Upper lobe of left lung (tissue), 6 donors: ENCODE measurements at regions not wholly inside any gene's neighbourhood (a gene's known extent, or its start where the extent isn't known, plus 50 kb on each side); places are given as distances from the start of the nearest gene placed in this dataset.

Experiments used
- ATAC-seq, 2 donors: fragments of 200-7000 bp; cut with Tn5 transposase; one replicate each; pipeline ENCODE4 v1.9.1; 2022; ENCODE audit warnings: mild to moderate bottlenecking in 2 of 2, moderate library complexity in 2 of 2; ENCODE audit not compliant: low FRiP score in 2 of 2
- DNase-seq, 2 donors: peaks; one replicate each; pipeline ENCODE4 v3.0.0-alpha.2; 2019 to 2020
- H3K27ac ChIP-seq, 4 donors: fragments of 200-600 bp; sonication (generic); one replicate each; pipeline ENCODE4 v1.5.1; 2016 to 2019
- H3K27me3 ChIP-seq, 4 donors: fragments of 200-600 bp; sonication (generic); one replicate each; pipeline ENCODE4 v1.5.1; 2017 to 2019
- H3K36me3 ChIP-seq, 4 donors: fragments of 200-600 bp; sonication (generic); one replicate each; pipeline ENCODE4 v1.5.1; 2016 to 2019
- H3K4me1 ChIP-seq, 4 donors: fragments of 200-600 bp; sonication (generic); one replicate each; pipeline ENCODE4 v1.5.1; 2018 to 2019
- H3K4me3 ChIP-seq, 4 donors: fragments of 200-600 bp; sonication (generic); one replicate each; pipeline ENCODE4 v1.5.1; 2017 to 2019; ENCODE audit warnings: mild to moderate bottlenecking in 2 of 4, moderate library complexity in 1 of 4
- H3K9me3 ChIP-seq, 4 donors: fragments of 200-600 bp; sonication (generic); one replicate each; pipeline ENCODE4 v1.5.1; 2018 to 2019
- CTCF ChIP-seq, 6 experiments: fragments of 450-650 bp in 4 of 6; fragments of 200-600 bp in 2 of 6; sonication (generic) in 2 of 6; IDR thresholded peaks; one replicate each; pipeline ENCODE4 v1.5.1; 2016 to 2019; ENCODE audit warnings: antibody characterized with exemption in 6 of 6
- EP300 ChIP-seq, 4 donors: sonication (generic); formaldehyde crosslinking; IDR thresholded peaks; one replicate each; pipeline ENCODE4 v1.5.1; 2017; ENCODE audit warnings: antibody characterized with exemption in 4 of 4, control low read depth in 2 of 4
- POLR2A ChIP-seq, 4 donors: fragments of 450-650 bp; IDR thresholded peaks; one replicate each; pipeline ENCODE4 v1.5.1; 2016 to 2017; ENCODE audit warnings: antibody characterized with exemption in 4 of 4, mild to moderate bottlenecking in 2 of 4
- POLR2AphosphoS5 ChIP-seq, 2 donors: sonication (generic); formaldehyde crosslinking; IDR thresholded peaks; one replicate each; pipeline ENCODE4 v1.5.1; 2017; ENCODE audit warnings: antibody characterized with exemption in 2 of 2
- WGBS, 2 donors: methylation state at CpG; one replicate each; pipeline ENCODE4 v1.1.5; 2017 to 2018; 5-methylcytosine and 5-hydroxymethylcytosine counted together
- donor health status: DM: no; HTN: no; CAD: no; lungs with moderate emphysema.
- donor health status: DM: no; HTN: yes; CAD: no; lungs with severe emphysema.

- Histone ChIP-seq H3K36me3 (no peaks in the 10 kb centered on the region), H3K27ac (no peak overlapping the region), H3K4me1 (no peaks in the 10 kb centered on the region), H3K4me3 (no peak overlapping the region), H3K9me3 (no peaks in the 10 kb centered on the region), H3K27me3 (no peaks in the 10 kb centered on the region)
- TF ChIP-seq CTCF (IDR thresholded peaks at IDR 0.05), result no peak
- TF ChIP-seq POLR2AphosphoS5 (IDR thresholded peaks at IDR 0.05), result no peak
- no peak for ATAC-seq
- no peak for DNase-seq
- 88 to 94% methylated on average over 1 of the region's 1 CpG for WGBS, 2 donors
Observed at GRCh38 chr5:101543780-101544179, 640.7 kb upstream of the ST8SIA4 start.

DNA sequence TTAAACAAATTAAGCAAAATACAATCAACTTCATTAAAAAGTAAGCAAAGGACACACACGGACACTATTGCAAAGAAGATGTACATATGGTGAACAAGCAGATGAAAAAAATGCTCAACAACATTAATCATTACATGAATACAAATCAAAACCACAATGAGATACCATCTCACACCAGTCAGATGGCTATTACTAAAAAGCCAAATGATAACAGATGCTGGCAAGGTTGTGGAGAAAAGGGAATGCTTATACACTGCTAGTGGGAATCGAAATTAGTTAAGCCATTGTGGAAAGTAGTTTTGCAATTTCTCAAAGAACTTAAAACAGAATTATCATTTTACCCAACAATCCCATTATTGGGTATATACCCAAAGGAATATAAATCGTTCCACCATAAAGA, 636.2 kb upstream of the ST8SIA4 start:
- WGBS, 2 donors, result 78% methylated on average over 3 of the region's 3 CpGs
- Histone ChIP-seq H3K27me3 (no peaks in the 10 kb centered on the region), H3K27ac (no peak overlapping the region), H3K4me1 (no peaks in the 10 kb centered on the region), H3K9me3 (no peaks in the 10 kb centered on the region), H3K4me3 (no peak overlapping the region), H3K36me3 (no peaks in the 10 kb centered on the region)
- no peak for ATAC-seq
- TF ChIP-seq CTCF (IDR thresholded peaks at IDR 0.05), result no peak
- TF ChIP-seq POLR2AphosphoS5 (IDR thresholded peaks at IDR 0.05), result no peak
- TF ChIP-seq POLR2A (IDR thresholded peaks at IDR 0.05), result no peak
- no peak for DNase-seq

DNA sequence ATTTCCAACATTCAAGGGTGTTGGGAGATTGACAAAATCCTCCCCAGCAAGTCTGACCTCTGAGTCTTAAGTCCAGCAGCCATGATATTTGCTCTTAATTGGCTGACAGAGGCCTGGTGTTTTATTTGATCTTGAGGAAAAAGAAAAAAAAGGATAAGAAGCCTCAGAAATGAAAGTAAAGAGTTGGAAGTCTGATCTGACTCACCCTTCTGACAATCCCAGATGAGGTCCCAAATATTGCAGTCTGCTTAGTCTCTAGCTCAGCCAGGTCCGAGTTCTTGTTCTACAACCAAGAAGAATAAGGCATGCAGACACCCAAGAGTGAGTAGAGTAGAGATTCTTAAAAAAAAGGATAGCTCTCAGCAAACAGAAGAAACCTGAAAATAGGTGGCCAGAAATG, 632.5 kb upstream of the ST8SIA4 start:
- Histone ChIP-seq H3K4me1 (no peaks in the 10 kb centered on the region), H3K4me3 (no peak overlapping the region), H3K27ac (no peak overlapping the region), H3K27me3 (no peaks in the 10 kb centered on the region), H3K9me3 (no peaks in the 10 kb centered on the region), H3K36me3 (no peaks in the 10 kb centered on the region)
- no peak for TF ChIP-seq POLR2AphosphoS5 (IDR thresholded peaks at IDR 0.05)
- TF ChIP-seq EP300 (IDR thresholded peaks at IDR 0.05), result no peak
- no peak for TF ChIP-seq CTCF (IDR thresholded peaks at IDR 0.05)
- no peak for TF ChIP-seq POLR2A (IDR thresholded peaks at IDR 0.05)
- ATAC-seq, result no peak
- no peak for DNase-seq
- WGBS, 2 donors, result 64 to 77% methylated on average over 1 of the region's 1 CpG

DNA sequence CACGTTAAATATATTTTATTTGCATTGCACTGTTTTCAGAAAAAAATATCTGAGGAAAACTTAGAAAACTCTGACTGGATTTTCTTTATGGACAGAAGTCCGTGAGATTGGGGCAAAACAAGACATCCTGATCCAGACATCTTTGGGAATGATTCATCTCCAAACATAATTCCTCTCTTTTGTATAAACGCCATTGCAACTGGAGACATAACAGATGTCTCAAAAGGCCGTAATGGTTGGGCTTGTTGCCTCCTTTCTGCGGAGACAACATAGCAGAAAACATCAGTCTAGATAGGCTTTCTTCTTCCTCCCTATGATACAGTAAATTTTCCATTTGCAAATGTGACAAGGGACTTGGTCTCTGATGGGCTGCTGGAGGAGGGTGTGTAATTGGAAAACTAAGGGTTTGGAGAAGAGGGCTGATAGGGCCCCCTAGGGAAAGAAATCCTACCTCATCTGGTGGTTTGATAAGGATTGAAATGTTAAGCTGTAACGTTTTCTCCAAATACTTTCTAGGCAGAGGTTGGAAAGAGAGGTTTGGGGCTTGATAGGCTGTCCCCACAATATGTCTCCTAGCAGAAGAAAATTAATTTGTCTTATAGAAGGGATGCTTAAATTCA, 631.5 kb upstream of the ST8SIA4 start:
- TF ChIP-seq CTCF (IDR thresholded peaks at IDR 0.05) (no peak), POLR2A (IDR thresholded peaks at IDR 0.05) (no peak)
- ATAC-seq (no peak), DNase-seq (no peak)
- no peak overlapping the region for H3K4me3 ChIP-seq
- WGBS, 2 donors, result 74 to 77% methylated on average over 6 of the region's 6 CpGs
- no peaks in the 10 kb centered on the region for H3K36me3 ChIP-seq
- H3K9me3 ChIP-seq, result no peaks in the 10 kb centered on the region
- no peaks in the 10 kb centered on the region for H3K27me3 ChIP-seq
- no peak overlapping the region for H3K27ac ChIP-seq
- no peaks in the 10 kb centered on the region for H3K4me1 ChIP-seq

DNA sequence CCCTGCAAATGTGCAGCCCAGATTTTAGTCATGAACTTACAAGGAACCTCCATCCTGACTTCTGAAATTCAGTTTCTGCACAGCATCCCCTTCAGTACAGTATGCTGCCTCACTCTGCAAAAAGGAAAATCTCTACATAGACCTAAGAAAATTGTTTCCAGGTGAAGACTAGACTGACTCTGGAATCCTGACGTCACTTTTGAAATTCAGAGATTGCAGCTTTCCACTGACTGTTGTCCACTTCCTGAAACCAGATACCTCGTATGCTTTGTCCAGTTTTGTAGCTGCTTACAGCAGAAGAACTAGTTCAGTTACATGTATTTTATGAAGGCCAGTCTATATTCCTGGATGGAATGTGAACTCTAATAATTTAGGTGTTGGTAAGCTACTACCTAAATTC, 629.3 kb upstream of the ST8SIA4 start:
- WGBS, 2 donors, result 45 to 74% methylated on average over 2 of the region's 2 CpGs
- no peak for TF ChIP-seq POLR2A (IDR thresholded peaks at IDR 0.05)
- no peak for TF ChIP-seq EP300 (IDR thresholded peaks at IDR 0.05)
- no peak for TF ChIP-seq CTCF (IDR thresholded peaks at IDR 0.05)
- TF ChIP-seq POLR2AphosphoS5 (IDR thresholded peaks at IDR 0.05), result no peak
- H3K4me1 ChIP-seq, result no peaks in the 10 kb centered on the region
- H3K36me3 ChIP-seq, result no peaks in the 10 kb centered on the region
- H3K27ac ChIP-seq, result no peak overlapping the region
- H3K4me3 ChIP-seq, result no peak overlapping the region
- no peaks in the 10 kb centered on the region for H3K27me3 ChIP-seq
- H3K9me3 ChIP-seq, result no peaks in the 10 kb centered on the region
- ATAC-seq, result no peak
- DNase-seq, result no peak
